ENCODE measurements at regions not wholly inside any gene's neighbourhood (a gene's known extent, or its start where the extent isn't known, plus 50 kb on each side); places are given as distances from the start of the nearest gene placed in this dataset.
A peak's percentile ranks its signal among the peaks of the same experiment; 100 is the strongest.

- Histone ChIP-seq H3K4me1 (no peaks in the 10 kb centered on the region), H3K9me3 (no peaks in the 10 kb centered on the region; the same call in 2 of the 3 replicates), H3K4me3 (no peak overlapping the region), H3K4me2 (no peak overlapping the region), H3K27ac (no peak overlapping the region)
- POLR2A ChIA-PET = no interaction called here
- TF ChIP-seq ZC3H11A (IDR thresholded peaks at IDR 0.05) = no peak
- TF ChIP-seq HEYL (CRISPR knock-in tag; IDR thresholded peaks at IDR 0.05) = no peak
- no peak for TF ChIP-seq POLR2A (IDR thresholded peaks at IDR 0.05; ENCODE audit: low read length)
- no peak for TF ChIP-seq SMC3 (IDR thresholded peaks at IDR 0.05)
- TF ChIP-seq TP53 (CRISPR knock-in tag; IDR thresholded peaks at IDR 0.05) = no peak
- TF ChIP-seq, protein P1, sequence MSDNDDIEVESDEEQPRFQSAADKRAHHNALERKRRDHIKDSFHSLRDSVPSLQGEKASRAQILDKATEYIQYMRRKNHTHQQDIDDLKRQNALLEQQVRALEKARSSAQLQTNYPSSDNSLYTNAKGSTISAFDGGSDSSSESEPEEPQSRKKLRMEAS (IDR thresholded peaks at IDR 0.05) = no peak
- TF ChIP-seq, protein P2, sequence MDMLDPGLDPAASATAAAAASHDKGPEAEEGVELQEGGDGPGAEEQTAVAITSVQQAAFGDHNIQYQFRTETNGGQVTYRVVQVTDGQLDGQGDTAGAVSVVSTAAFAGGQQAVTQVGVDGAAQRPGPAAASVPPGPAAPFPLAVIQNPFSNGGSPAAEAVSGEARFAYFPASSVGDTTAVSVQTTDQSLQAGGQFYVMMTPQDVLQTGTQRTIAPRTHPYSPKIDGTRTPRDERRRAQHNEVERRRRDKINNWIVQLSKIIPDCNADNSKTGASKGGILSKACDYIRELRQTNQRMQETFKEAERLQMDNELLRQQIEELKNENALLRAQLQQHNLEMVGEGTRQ (IDR thresholded peaks at IDR 0.05) = no peak
- peak; percentile 7 for TF ChIP-seq ZFP36 (IDR thresholded peaks at IDR 0.05; ENCODE audit: borderline replicate concordance, partially characterized antibody)
- no peak for TF ChIP-seq CBX8 (IDR thresholded peaks at IDR 0.05)
- FAIRE-seq (no peak), ATAC-seq (no peak), DNase-seq (ENCODE audit: low read depth in 1 of 2, low spot score in 1 of 2) (no peak)
- CTCF ChIA-PET = no interaction called here
These were observed 463.2 kb upstream of the ATXN8OS start for GRCh38 chr13:69644447-69644846.

- CTCF ChIA-PET = no interaction called here
- FAIRE-seq (no peak), DNase-seq (ENCODE audit: low read depth in 1 of 2, low spot score in 1 of 2) (no peak), ATAC-seq (no peak)
- no peak overlapping the region for H3K4me3 ChIP-seq
- no peak overlapping the region for H3K27ac ChIP-seq
- TF ChIP-seq, protein P1 (IDR thresholded peaks at IDR 0.05) = no peak
- TF ChIP-seq EP300 (IDR thresholded peaks at IDR 0.05) = no peak
- TF ChIP-seq HOXA7 (CRISPR knock-in tag; IDR thresholded peaks at IDR 0.05) = no peak
- POLR2A ChIA-PET = no interaction called here
- no peaks in the 10 kb centered on the region for H3K4me1 ChIP-seq
- H3K4me2 ChIP-seq = no peak overlapping the region
- H3K9me3 ChIP-seq = no peaks in the 10 kb centered on the region; the same call in 2 of the 3 replicates
These were observed 465.9 kb upstream of the ATXN8OS start for GRCh38 chr13:69641773-69642172.

GRCh38 chr13:69633044-69633443 lies 474.6 kb upstream of the ATXN8OS start:
- ATAC-seq = no peak
- POLR2A ChIA-PET = no interaction called here
- Histone ChIP-seq H3K27ac (no peak overlapping the region), H3K4me1 (no peaks in the 10 kb centered on the region), H3K4me3 (no peak overlapping the region), H3K9me3 (no peaks in the 10 kb centered on the region), H3K4me2 (no peak overlapping the region)
- CTCF ChIA-PET = no interaction called here
- DNase-seq (ENCODE audit: low read depth in 1 of 2, low spot score in 1 of 2) = no peak
- no peak for FAIRE-seq
- WGBS (ENCODE audit: missing lambda C conversion rate) = 2% methylated on average over 1 of the region's 1 CpG
- no peak for TF ChIP-seq HOXB5 (CRISPR knock-in tag; IDR thresholded peaks at IDR 0.05)
- TF ChIP-seq HEYL (CRISPR knock-in tag; IDR thresholded peaks at IDR 0.05) = no peak
- TF ChIP-seq KDM5A (IDR thresholded peaks at IDR 0.05) = no peak
- TF ChIP-seq MAFK (IDR thresholded peaks at IDR 0.05; ENCODE audit: partially characterized antibody) = no peak
- no peak for TF ChIP-seq HOXA7 (CRISPR knock-in tag; IDR thresholded peaks at IDR 0.05)
- no peak for TF ChIP-seq MAZ (IDR thresholded peaks at IDR 0.05; ENCODE audit: borderline replicate concordance, low read depth, low read length)
- TF ChIP-seq CBX8 (IDR thresholded peaks at IDR 0.05) = no peak
- no peak for TF ChIP-seq RAD21 (conservative IDR thresholded peaks at IDR 0.05 in 1 of 2, IDR thresholded peaks at IDR 0.05 in 1 of 2)
- TF ChIP-seq RFX5 (IDR thresholded peaks at IDR 0.05) = no peak
- no peak for TF ChIP-seq FOXS1 (CRISPR knock-in tag; IDR thresholded peaks at IDR 0.05)
- TF ChIP-seq, protein P3, sequence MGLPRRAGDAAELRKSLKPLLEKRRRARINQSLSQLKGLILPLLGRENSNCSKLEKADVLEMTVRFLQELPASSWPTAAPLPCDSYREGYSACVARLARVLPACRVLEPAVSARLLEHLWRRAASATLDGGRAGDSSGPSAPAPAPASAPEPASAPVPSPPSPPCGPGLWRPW (IDR thresholded peaks at IDR 0.05) = no peak
- no peak for TF ChIP-seq JUN (IDR thresholded peaks at IDR 0.05)
- TF ChIP-seq REST (IDR thresholded peaks at IDR 0.05) = no peak
- TF ChIP-seq HDAC2 (IDR thresholded peaks at IDR 0.05) = no peak
- TF ChIP-seq ZFP36 (IDR thresholded peaks at IDR 0.05; ENCODE audit: borderline replicate concordance, partially characterized antibody) = no peak
- TF ChIP-seq ESRRA (IDR thresholded peaks at IDR 0.05; ENCODE audit: borderline replicate concordance, low read length) = no peak
- no peak for TF ChIP-seq RCOR1 (IDR thresholded peaks at IDR 0.05; ENCODE audit: low read depth, low read length)
- TF ChIP-seq, protein P4, sequence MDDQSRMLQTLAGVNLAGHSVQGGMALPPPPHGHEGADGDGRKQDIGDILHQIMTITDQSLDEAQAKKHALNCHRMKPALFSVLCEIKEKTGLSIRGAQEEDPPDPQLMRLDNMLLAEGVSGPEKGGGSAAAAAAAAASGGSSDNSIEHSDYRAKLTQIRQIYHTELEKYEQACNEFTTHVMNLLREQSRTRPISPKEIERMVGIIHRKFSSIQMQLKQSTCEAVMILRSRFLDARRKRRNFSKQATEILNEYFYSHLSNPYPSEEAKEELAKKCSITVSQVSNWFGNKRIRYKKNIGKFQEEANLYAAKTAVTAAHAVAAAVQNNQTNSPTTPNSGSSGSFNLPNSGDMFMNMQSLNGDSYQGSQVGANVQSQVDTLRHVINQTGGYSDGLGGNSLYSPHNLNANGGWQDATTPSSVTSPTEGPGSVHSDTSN (IDR thresholded peaks at IDR 0.05) = no peak
- TF ChIP-seq, protein P2 (IDR thresholded peaks at IDR 0.05) = no peak
